SK-N-SH (cell line): ENCODE measurements at regions not wholly inside any gene's neighbourhood (a gene's known extent, or its start where the extent isn't known, plus 50 kb on each side); places are given as distances from the start of the nearest gene placed in this dataset.

Source experiments
- CTCF ChIA-PET: fragments of 300-600, 350-600 bp; formaldehyde crosslinking; extraction: SDS; loops from one replicate; lab custom pipeline; 2021; lab: Yijun Ruan, JAX
- POLR2A ChIA-PET: fragments of 350-600 bp; sonication (Branson Sonifier 250); formaldehyde crosslinking; extraction: SDS; loops from one replicate; lab custom pipeline; 2020; ENCODE audit warnings: antibody characterized with exemption, inconsistent platforms; lab: Yijun Ruan, JAX
- DNase-seq: peaks from one replicate; pipeline ENCODE4 v3.0.0; 2012
- H2AFZ ChIP-seq: fragments of 200-600 bp; sonication (generic); 2 replicates; pipeline ENCODE4 v1.8.1; 2016; ENCODE audit warnings: antibody characterized with exemption, mild to moderate bottlenecking, low read depth
- H3F3A ChIP-seq: fragments of 200-600 bp; sonication (generic); replicated peaks from 2 replicates; pipeline ENCODE3; 2016; ENCODE audit warnings: antibody characterized with exemption, mild to moderate bottlenecking; ENCODE audit not compliant: insufficient read depth
- H3K27ac ChIP-seq, 2 experiments: fragments of 200-500 bp in 1 of 2; fragments of 200-600 bp in 1 of 2; sonication (Bioruptor generic) in 1 of 2; sonication (generic), shearing (Covaris generic) in 1 of 2; 2 replicates each; pipeline versions ENCODE4 v1.5.1 to v1.6.1; 2014 to 2016; ENCODE audit warnings: low read depth in 2 of 2, inconsistent platforms in 1 of 2, low read length in 1 of 2, mild to moderate bottlenecking in 1 of 2, mixed read lengths in 1 of 2
- H3K27me3 ChIP-seq: fragments of 200-600 bp; sonication (generic), shearing (Covaris generic); 2 replicates; pipeline ENCODE4 v1.6.1; 2016; ENCODE audit warnings: mixed run types; ENCODE audit not compliant: insufficient read depth
- H3K36me3 ChIP-seq, 2 experiments: fragments of 200-500 bp in 1 of 2; fragments of 200-600 bp in 1 of 2; sonication (Bioruptor generic) in 1 of 2; sonication (generic) in 1 of 2; replicated peaks in 1 of 2; 2 replicates each; pipeline versions ENCODE3 to v1.5.1; 2014 to 2016; ENCODE audit warnings: low read length in 1 of 2, mild to moderate bottlenecking in 1 of 2; ENCODE audit not compliant: insufficient read depth in 2 of 2, control insufficient read depth in 1 of 2
- H3K4me1 ChIP-seq, 2 experiments: fragments of 200-500 bp in 1 of 2; fragments of 200-600 bp in 1 of 2; sonication (Bioruptor generic) in 1 of 2; sonication (generic), shearing (Covaris generic) in 1 of 2; 2 replicates each; pipeline versions ENCODE4 v1.5.1 to v1.6.1; 2014 to 2016; ENCODE audit warnings: low read depth in 1 of 2, low read length in 1 of 2, mixed run types in 1 of 2; ENCODE audit not compliant: insufficient read depth in 2 of 2, control insufficient read depth in 1 of 2
- H3K4me2 ChIP-seq: fragments of 200-600 bp; sonication (generic), shearing (Covaris generic); 2 replicates; pipeline ENCODE4 v1.6.1; 2017; ENCODE audit warnings: mixed run types
- H3K4me3 ChIP-seq, 2 experiments: fragments of 200-500 bp in 1 of 2; fragments of 200-600 bp in 1 of 2; sonication (Bioruptor generic) in 1 of 2; sonication (generic), shearing (Covaris generic) in 1 of 2; 2 replicates each; pipeline versions ENCODE4 v1.5.1 to v1.8.1; 2014 to 2016; ENCODE audit warnings: low read depth in 2 of 2, inconsistent platforms in 1 of 2, low read length in 1 of 2, mild to moderate bottlenecking in 1 of 2, mixed read lengths in 1 of 2, moderate library complexity in 1 of 2
- H3K79me2 ChIP-seq: fragments of 200-600 bp; sonication (generic); 2 replicates; pipeline ENCODE4 v1.8.1; 2017; ENCODE audit warnings: mild to moderate bottlenecking; ENCODE audit not compliant: insufficient read depth
- H3K9ac ChIP-seq: fragments of 200-600 bp; sonication (generic); 2 replicates; pipeline ENCODE4 v1.6.1; 2017; ENCODE audit warnings: mixed run types
- H3K9me2 ChIP-seq: fragments of 200-600 bp; sonication (generic); 2 replicates; pipeline ENCODE4 v1.6.1; 2017; ENCODE audit warnings: mixed run types
- H3K9me3 ChIP-seq: fragments of 200-600 bp; sonication (generic); 2 replicates; pipeline ENCODE4 v1.6.1; 2017; ENCODE audit warnings: mixed run types, mild to moderate bottlenecking, moderate library complexity
- H4K20me1 ChIP-seq: fragments of 200-600 bp; sonication (generic); 2 replicates; pipeline ENCODE4 v1.6.1; 2017; ENCODE audit warnings: mild to moderate bottlenecking, mixed run types; ENCODE audit not compliant: insufficient read depth
- CHD2 ChIP-seq: fragments of 150-350 bp; IDR thresholded peaks from 2 replicates; pipeline ENCODE4 v1.6.1; 2018; ENCODE audit warnings: low read length; ENCODE audit not compliant: partially characterized antibody
- FOSL2 ChIP-seq: IDR thresholded peaks from 2 replicates; pipeline ENCODE4 v1.4.0; 2012; ENCODE audit warnings: low read depth, mild to moderate bottlenecking, moderate library complexity, borderline replicate concordance
- IRF3 ChIP-seq: fragments of 150-350 bp; IDR thresholded peaks from 2 replicates; pipeline ENCODE4 v1.6.1; 2016; ENCODE audit warnings: mild to moderate bottlenecking, low read depth, low read length
- WGBS: methylation state at CpG from one replicate; pipeline ENCODE4 v1.1.6; 2017; ENCODE audit warnings: low lambda C conversion rate; 5-methylcytosine and 5-hydroxymethylcytosine counted together

- no peaks in the 10 kb centered on the region for H4K20me1 ChIP-seq
- no peak for TF ChIP-seq CHD2
- TF ChIP-seq IRF3: no peak
- TF ChIP-seq FOSL2: no peak
- TF ChIP-seq, all 33 proteins: peak for 0
- CTCF ChIA-PET: no interaction called here
- Histone ChIP-seq H3K79me2 (no peaks in the 10 kb centered on the region), H3K4me3 (no peak overlapping the region), H3K9me2 (no peaks in the 10 kb centered on the region), H3K4me1 (no peaks in the 10 kb centered on the region), H3K4me2 (no peak overlapping the region), H3K36me3 (no peaks in the 10 kb centered on the region), H3K9ac (no peak overlapping the region), H3K27ac (no peak overlapping the region), H2AFZ (no peak overlapping the region), H3F3A (no peaks in the 10 kb centered on the region), H3K27me3 (no peaks in the 10 kb centered on the region), H3K9me3 (no peaks in the 10 kb centered on the region)
- no peak for DNase-seq
- 5% methylated on average over 6 of the region's 6 CpGs for WGBS
- POLR2A ChIA-PET: no interaction called here
Observed at GRCh38 chrX:51281758-51282318, 50.8 kb upstream of the NUDT10 start.
